GM08714 (cell line): ENCODE measurements at regions not wholly inside any gene's neighbourhood (a gene's known extent, or its start where the extent isn't known, plus 50 kb on each side); places are given as distances from the start of the nearest gene placed in this dataset.

Experiments used
- H3K4me3 ChIP-seq: fragments of 200-500 bp; sonication (Bioruptor generic); 2 replicates; pipeline ENCODE4 v1.5.1; 2014; ENCODE audit warnings: mild to moderate bottlenecking, low read length, inconsistent platforms
- ZNF274 ChIP-seq: IDR thresholded peaks from 2 replicates; pipeline ENCODE4 v1.6.1; 2012; ENCODE audit warnings: mild to moderate bottlenecking, low read depth, low read length

GRCh38 chr5:60526336-60526875 is 173.6 kb downstream of the DEPDC1B start:
- TF ChIP-seq ZNF274, result no peak
- no peak overlapping the region for H3K4me3 ChIP-seq

GRCh38 chr5:60522292-60522905 is 177.6 kb downstream of the DEPDC1B start:
- peak overlapping the region; percentile 91 for H3K4me3 ChIP-seq
- TF ChIP-seq ZNF274, result no peak

GRCh38 chr5:60521376-60522291 is 178.3 kb downstream of the DEPDC1B start:
- TF ChIP-seq ZNF274, result no peak
- H3K4me3 ChIP-seq, result peak overlapping the region; percentile 91

- H3K4me3 ChIP-seq, result peak overlapping the region; percentile 91; the same call in 1 of the 2 replicates
- TF ChIP-seq ZNF274, result no peak
Measured at GRCh38 chr5:60520451-60521227, 179.3 kb downstream of the DEPDC1B start.

- no peak overlapping the region for H3K4me3 ChIP-seq
- no peak for TF ChIP-seq ZNF274
Measured at GRCh38 chr5:60519372-60519771, 180.6 kb downstream of the DEPDC1B start.

- no peak overlapping the region for H3K4me3 ChIP-seq
- TF ChIP-seq ZNF274, result no peak
Measured at GRCh38 chr5:60517850-60518249, 182.1 kb downstream of the DEPDC1B start.

GRCh38 chr5:60517094-60517694 is 182.8 kb downstream of the DEPDC1B start:
- H3K4me3 ChIP-seq, result no peak overlapping the region
- no peak for TF ChIP-seq ZNF274

GRCh38 chr5:60516688-60517087 is 183.3 kb downstream of the DEPDC1B start:
- no peak overlapping the region for H3K4me3 ChIP-seq
- no peak for TF ChIP-seq ZNF274

- H3K4me3 ChIP-seq, result no peak overlapping the region
- no peak for TF ChIP-seq ZNF274
Measured at GRCh38 chr5:60514152-60514551, 185.8 kb downstream of the DEPDC1B start.

- H3K4me3 ChIP-seq, result no peak overlapping the region
- no peak for TF ChIP-seq ZNF274
Measured at GRCh38 chr5:60512117-60512516, 187.8 kb downstream of the DEPDC1B start.

GRCh38 chr5:60510663-60511062 is 189.3 kb downstream of the DEPDC1B start:
- no peak for TF ChIP-seq ZNF274
- no peak overlapping the region for H3K4me3 ChIP-seq

- no peak overlapping the region for H3K4me3 ChIP-seq
- no peak for TF ChIP-seq ZNF274
Measured at GRCh38 chr5:60510049-60510448, 189.9 kb downstream of the DEPDC1B start.

GRCh38 chr5:60509519-60509918 is 190.4 kb downstream of the DEPDC1B start:
- TF ChIP-seq ZNF274, result no peak
- H3K4me3 ChIP-seq, result no peak overlapping the region

GRCh38 chr5:60507687-60508086 is 192.3 kb downstream of the DEPDC1B start:
- H3K4me3 ChIP-seq, result no peak overlapping the region
- TF ChIP-seq ZNF274, result no peak
